Muscle of leg (tissue), 3 donors: ENCODE measurements at regions not wholly inside any gene's neighbourhood (a gene's known extent, or its start where the extent isn't known, plus 50 kb on each side); places are given as distances from the start of the nearest gene placed in this dataset.
A peak's percentile ranks its signal among the peaks of the same experiment; 100 is the strongest.

ENCODE experiments used
- DNase-seq: peaks from one replicate; pipeline ENCODE4 v3.0.0; 2013
- H3K27ac ChIP-seq: one replicate; pipeline ENCODE4 v1.5.1; 2013; ENCODE audit warnings: mild to moderate bottlenecking, low read length, control low read depth
- H3K27me3 ChIP-seq: one replicate; pipeline ENCODE4 v1.6.1; 2013; ENCODE audit warnings: low read length; ENCODE audit not compliant: control insufficient read depth, insufficient read depth
- H3K36me3 ChIP-seq: one replicate; pipeline ENCODE4 v1.6.1; 2013; ENCODE audit warnings: low read length; ENCODE audit not compliant: control insufficient read depth, insufficient read depth
- H3K4me1 ChIP-seq: one replicate; pipeline ENCODE4 v1.6.1; 2013; ENCODE audit warnings: low read length; ENCODE audit not compliant: control insufficient read depth, insufficient read depth
- H3K4me3 ChIP-seq: one replicate; pipeline ENCODE4 v1.5.1; 2013; ENCODE audit warnings: low read length, control low read depth
- H3K9me3 ChIP-seq: replicated peaks from 2 replicates; pipeline ENCODE4 v1.6.1; 2013; ENCODE audit warnings: low read depth, low read length; ENCODE audit not compliant: control insufficient read depth
- WGBS: methylation state at CpG from one replicate; pipeline ENCODE4 v1.1.5; 2013; ENCODE audit warnings: missing lambda C conversion rate; ENCODE audit not compliant: insufficient coverage; 5-methylcytosine and 5-hydroxymethylcytosine counted together

DNA sequence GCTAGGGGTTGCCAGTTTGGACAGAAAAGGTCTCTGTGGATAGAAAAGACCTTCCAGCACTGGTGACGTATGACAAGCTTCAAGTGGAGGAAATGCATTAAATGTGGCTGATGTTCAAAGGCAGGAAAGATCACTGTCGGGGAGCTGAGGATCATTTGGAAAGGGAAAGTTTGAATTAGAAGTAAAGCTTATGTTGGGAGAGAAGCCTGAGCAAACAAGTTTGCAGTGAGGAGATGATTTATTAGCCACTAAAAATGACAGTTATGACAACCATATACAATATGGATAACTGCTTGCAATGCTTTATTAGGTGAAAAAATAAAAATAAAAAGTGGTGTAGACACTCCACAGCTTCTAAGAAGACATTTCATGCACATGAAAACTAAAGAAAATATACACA lies 135.3 kb upstream of the HS3ST1 start:
- Histone ChIP-seq H3K27me3 (no peaks in the 10 kb centered on the region), H3K4me1 (no peaks in the 10 kb centered on the region), H3K27ac (no peak overlapping the region), H3K4me3 (no peak overlapping the region), H3K36me3 (no peaks in the 10 kb centered on the region), H3K9me3 (no peaks in the 10 kb centered on the region)
- WGBS: 22% methylated on average over 1 of the region's 2 CpGs
- DNase-seq: peak; percentile 9

- Histone ChIP-seq H3K36me3 (no peaks in the 10 kb centered on the region), H3K4me3 (no peak overlapping the region), H3K9me3 (peaks cover 3% of the 10 kb centered on the region), H3K27me3 (no peaks in the 10 kb centered on the region), H3K4me1 (peaks cover 4% of the 10 kb centered on the region), H3K27ac (no peak overlapping the region)
- DNase-seq: no peak
Observed at GRCh38 chr4:11549525-11549924, 120.8 kb upstream of the HS3ST1 start.

DNA sequence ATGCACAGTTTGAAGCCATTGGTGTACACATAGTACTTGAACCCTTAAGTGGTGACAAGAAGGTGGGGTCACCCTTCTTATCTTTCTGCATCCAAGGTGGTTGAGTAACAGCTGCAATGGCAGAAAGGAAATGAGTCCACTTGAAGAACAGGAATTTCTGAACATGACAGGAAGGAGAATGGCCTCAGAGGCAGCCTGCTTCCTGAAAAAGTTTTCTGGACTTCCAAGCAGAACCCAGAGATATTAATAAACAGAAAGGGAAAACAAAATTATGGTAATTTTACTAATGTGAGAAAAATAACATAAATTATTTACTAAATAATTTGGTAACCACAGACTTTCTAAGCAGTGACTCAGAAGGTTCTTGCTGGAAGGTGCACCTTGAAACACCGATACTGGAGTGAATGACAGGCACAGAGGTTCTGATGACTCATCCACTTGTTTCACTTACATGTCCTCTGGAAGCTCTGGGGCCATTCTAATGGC lies 119.9 kb upstream of the HS3ST1 start:
- Histone ChIP-seq H3K4me3 (no peak overlapping the region), H3K27ac (no peak overlapping the region), H3K9me3 (peaks cover 3% of the 10 kb centered on the region), H3K27me3 (no peaks in the 10 kb centered on the region), H3K36me3 (no peaks in the 10 kb centered on the region), H3K4me1 (peaks cover 4% of the 10 kb centered on the region)
- DNase-seq: no peak
- WGBS: 100% methylated on average over 1 of the region's 1 CpG

DNA sequence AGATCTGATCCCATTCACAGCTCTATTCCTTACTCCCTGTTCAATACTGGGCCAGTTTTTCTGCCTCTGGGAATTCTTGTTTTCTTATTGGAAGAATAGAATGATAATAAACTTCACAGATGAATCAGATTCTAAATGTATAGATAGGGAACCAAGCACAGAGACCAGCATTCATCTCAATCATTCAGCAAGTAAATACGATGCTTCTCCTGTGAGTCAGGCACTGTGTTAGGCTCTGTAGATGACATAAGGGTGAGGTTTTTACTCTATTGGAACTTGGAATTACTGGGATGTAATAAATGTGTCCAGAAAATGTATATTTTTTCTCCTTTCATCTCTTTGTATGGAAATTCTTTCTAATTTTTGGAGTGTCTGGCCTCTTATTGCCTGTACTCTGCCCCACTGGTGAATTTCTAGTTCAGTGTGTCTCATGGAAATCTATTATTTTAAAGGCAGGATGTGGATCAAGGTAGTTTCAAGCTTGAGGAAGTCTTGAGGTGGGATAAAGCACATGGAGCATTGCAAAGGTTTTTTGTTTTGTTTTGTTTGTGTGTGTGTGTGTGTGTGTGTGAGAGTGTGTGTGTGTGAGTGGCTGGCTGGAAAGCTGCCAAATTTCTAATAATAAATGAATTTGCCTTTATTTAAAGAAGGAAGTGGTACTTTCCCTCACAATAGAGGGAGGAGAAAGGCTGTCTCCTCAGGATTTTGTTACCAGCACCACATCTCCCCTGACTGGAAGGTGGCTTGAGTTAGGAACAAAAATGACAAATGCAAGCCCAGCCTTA lies 117.9 kb upstream of the HS3ST1 start:
- Histone ChIP-seq H3K27ac (no peak overlapping the region), H3K4me1 (peaks cover 4% of the 10 kb centered on the region), H3K36me3 (no peaks in the 10 kb centered on the region), H3K4me3 (no peak overlapping the region), H3K9me3 (peaks cover 3% of the 10 kb centered on the region), H3K27me3 (no peaks in the 10 kb centered on the region)
- WGBS: no CpG with 5 or more reads among the region's 1 CpG
- peak; percentile 13 for DNase-seq

GRCh38 chr4:11545651-11546050 lies 117.0 kb upstream of the HS3ST1 start:
- H3K9me3 ChIP-seq: peaks cover 3% of the 10 kb centered on the region
- WGBS: 100% methylated on average over 1 of the region's 3 CpGs
- no peak for DNase-seq
- H3K27me3 ChIP-seq: no peaks in the 10 kb centered on the region
- peaks cover 4% of the 10 kb centered on the region for H3K4me1 ChIP-seq
- H3K36me3 ChIP-seq: no peaks in the 10 kb centered on the region
- no peak overlapping the region for H3K27ac ChIP-seq
- H3K4me3 ChIP-seq: no peak overlapping the region

- H3K4me3 ChIP-seq: no peak overlapping the region
- H3K27me3 ChIP-seq: no peaks in the 10 kb centered on the region
- no peak overlapping the region for H3K27ac ChIP-seq
- no peaks in the 10 kb centered on the region for H3K36me3 ChIP-seq
- peaks cover 3% of the 10 kb centered on the region for H3K9me3 ChIP-seq
- H3K4me1 ChIP-seq: peaks cover 4% of the 10 kb centered on the region
- peak; percentile 59 for DNase-seq
Observed at GRCh38 chr4:11544211-11544610, 115.5 kb upstream of the HS3ST1 start.

- H3K36me3 ChIP-seq: no peaks in the 10 kb centered on the region
- no peaks in the 10 kb centered on the region for H3K27me3 ChIP-seq
- peak; percentile 27 for DNase-seq
- WGBS: 40% methylated on average over 1 of the region's 2 CpGs
- no peak overlapping the region for H3K27ac ChIP-seq
- H3K4me1 ChIP-seq: peaks cover 4% of the 10 kb centered on the region
- no peak overlapping the region for H3K4me3 ChIP-seq
- peaks cover 3% of the 10 kb centered on the region for H3K9me3 ChIP-seq
Observed at GRCh38 chr4:11543706-11544105, 115.0 kb upstream of the HS3ST1 start.

GRCh38 chr4:11542952-11543351 lies 114.3 kb upstream of the HS3ST1 start:
- Histone ChIP-seq H3K27ac (no peak overlapping the region), H3K4me1 (peaks cover 4% of the 10 kb centered on the region), H3K9me3 (peaks cover 1% of the 10 kb centered on the region), H3K4me3 (no peak overlapping the region), H3K36me3 (no peaks in the 10 kb centered on the region), H3K27me3 (no peaks in the 10 kb centered on the region)
- WGBS: no CpG with 5 or more reads among the region's 2 CpGs
- DNase-seq: no peak

GRCh38 chr4:11537846-11538245 lies 109.2 kb upstream of the HS3ST1 start:
- DNase-seq: peak; percentile 13

GRCh38 chr4:11535333-11535732 lies 106.6 kb upstream of the HS3ST1 start:
- Histone ChIP-seq H3K4me3 (no peak overlapping the region), H3K27ac (no peak overlapping the region), H3K36me3 (no peaks in the 10 kb centered on the region), H3K4me1 (no peaks in the 10 kb centered on the region), H3K9me3 (peaks cover 4% of the 10 kb centered on the region), H3K27me3 (no peaks in the 10 kb centered on the region)
- DNase-seq: no peak
- 53% methylated on average over 2 of the region's 5 CpGs for WGBS

More at GRCh38 chr4:11537846-11538245, 109.2 kb upstream of the HS3ST1 start:
- no peaks in the 10 kb centered on the region for H3K36me3 ChIP-seq
- H3K27me3 ChIP-seq: no peaks in the 10 kb centered on the region
- H3K4me1 ChIP-seq: no peaks in the 10 kb centered on the region
- H3K27ac ChIP-seq: no peak overlapping the region
- WGBS: no CpG with 5 or more reads among the region's 4 CpGs
- no peak overlapping the region for H3K4me3 ChIP-seq
- no peaks in the 10 kb centered on the region for H3K9me3 ChIP-seq
